ENCODE measurements at regions not wholly inside any gene's neighbourhood (a gene's known extent, or its start where the extent isn't known, plus 50 kb on each side); places are given as distances from the start of the nearest gene placed in this dataset.

- no peaks in the 10 kb centered on the region for H3K36me3 ChIP-seq (ENCODE audit: control insufficient read depth, insufficient read depth, low read length)
- H3K27me3 ChIP-seq (ENCODE audit: control insufficient read depth, insufficient read depth, low read length): no peaks in the 10 kb centered on the region
- no peak overlapping the region for H3K4me3 ChIP-seq (ENCODE audit: low read depth, low read length)
- no peak for TF ChIP-seq CTCF (IDR thresholded peaks at IDR 0.05; ENCODE audit: insufficient read depth, low read length, poor library complexity, severe bottlenecking)
- no peak for DNase-seq (ENCODE audit: low read depth)
Measured at GRCh38 chr5:56340196-56340980, 107.3 kb upstream of the ANKRD55 start.

- H3K4me3 ChIP-seq (ENCODE audit: low read depth, low read length): no peak overlapping the region
- no peaks in the 10 kb centered on the region for H3K36me3 ChIP-seq (ENCODE audit: control insufficient read depth, insufficient read depth, low read length)
- H3K27me3 ChIP-seq (ENCODE audit: control insufficient read depth, insufficient read depth, low read length): no peaks in the 10 kb centered on the region
- no peak for DNase-seq (ENCODE audit: low read depth)
- no peak for TF ChIP-seq CTCF (IDR thresholded peaks at IDR 0.05; ENCODE audit: insufficient read depth, low read length, poor library complexity, severe bottlenecking)
Measured at GRCh38 chr5:56339732-56340131, 106.6 kb upstream of the ANKRD55 start.

- DNase-seq (ENCODE audit: low read depth): no peak
- no peaks in the 10 kb centered on the region for H3K27me3 ChIP-seq (ENCODE audit: control insufficient read depth, insufficient read depth, low read length)
- no peaks in the 10 kb centered on the region for H3K36me3 ChIP-seq (ENCODE audit: control insufficient read depth, insufficient read depth, low read length)
- TF ChIP-seq CTCF (IDR thresholded peaks at IDR 0.05; ENCODE audit: insufficient read depth, low read length, poor library complexity, severe bottlenecking): no peak
- no peak overlapping the region for H3K4me3 ChIP-seq (ENCODE audit: low read depth, low read length)
Measured at GRCh38 chr5:56337715-56338319, 104.7 kb upstream of the ANKRD55 start.

- TF ChIP-seq CTCF (IDR thresholded peaks at IDR 0.05; ENCODE audit: insufficient read depth, low read length, poor library complexity, severe bottlenecking): no peak
- Histone ChIP-seq H3K4me3 (ENCODE audit: low read depth, low read length) (no peak overlapping the region), H3K36me3 (ENCODE audit: control insufficient read depth, insufficient read depth, low read length) (no peaks in the 10 kb centered on the region), H3K27me3 (ENCODE audit: control insufficient read depth, insufficient read depth, low read length) (no peaks in the 10 kb centered on the region)
- no peak for DNase-seq (ENCODE audit: low read depth)
Measured at GRCh38 chr5:56335212-56335611, 102.1 kb upstream of the ANKRD55 start.

GRCh38 chr5:56330806-56331205, 97.7 kb upstream of the ANKRD55 start:
- Histone ChIP-seq H3K36me3 (ENCODE audit: control insufficient read depth, insufficient read depth, low read length) (no peaks in the 10 kb centered on the region), H3K27me3 (ENCODE audit: control insufficient read depth, insufficient read depth, low read length) (no peaks in the 10 kb centered on the region), H3K4me3 (ENCODE audit: low read depth, low read length) (no peak overlapping the region)
- TF ChIP-seq CTCF (IDR thresholded peaks at IDR 0.05; ENCODE audit: insufficient read depth, low read length, poor library complexity, severe bottlenecking): no peak
- DNase-seq (ENCODE audit: low read depth): no peak
